ENCODE measurements at regions not wholly inside any gene's neighbourhood (a gene's known extent, or its start where the extent isn't known, plus 50 kb on each side); places are given as distances from the start of the nearest gene placed in this dataset.

DNA sequence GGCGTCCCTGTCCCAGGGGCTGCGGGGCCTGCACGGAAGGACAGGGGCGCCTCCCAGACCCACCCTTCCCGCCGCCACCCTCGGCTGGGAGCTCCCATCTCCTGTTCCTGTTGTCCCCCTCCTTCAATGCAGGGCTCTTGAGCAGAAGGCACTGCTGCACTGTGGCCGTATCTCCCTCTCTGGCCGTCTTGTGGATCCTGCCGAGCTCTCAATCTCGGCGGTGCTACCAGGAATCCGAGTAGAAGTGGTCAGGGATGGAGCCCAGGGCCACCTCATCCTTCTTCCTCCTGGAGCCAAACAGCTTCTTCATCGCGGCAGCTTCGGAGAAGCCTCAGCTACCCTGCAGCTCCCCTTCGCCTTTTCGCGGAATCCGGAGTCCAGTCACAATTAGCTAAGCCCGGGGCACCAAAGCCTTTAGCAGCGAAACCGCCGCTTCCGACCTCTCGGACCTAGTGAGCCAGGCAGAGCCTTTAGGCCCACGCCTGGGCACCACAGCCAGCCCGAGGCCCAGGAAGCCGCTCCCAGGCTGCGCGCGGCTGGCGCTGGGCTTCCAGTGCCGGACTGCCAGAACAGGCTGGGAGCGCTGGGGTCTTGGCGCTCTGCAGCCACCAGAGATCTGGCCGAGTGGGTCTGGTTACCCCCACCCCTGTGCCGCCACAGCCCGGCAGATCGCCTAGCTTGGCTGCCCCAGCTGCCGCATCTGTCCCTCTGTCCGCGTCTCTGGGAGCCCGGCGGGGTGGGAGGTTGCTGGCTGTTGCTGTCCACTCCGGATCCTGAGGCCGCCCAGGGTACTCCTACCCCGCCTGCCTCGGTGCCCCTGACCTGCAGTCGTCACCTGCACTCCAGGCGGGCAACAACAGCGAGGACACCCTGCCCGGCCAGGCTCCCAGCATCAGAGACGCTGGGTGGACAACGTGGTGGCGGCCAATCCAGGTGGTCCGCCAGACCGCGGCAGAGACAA lies 69.1 kb downstream of the ASCL4 start:
- no peak for TF ChIP-seq ZBTB7A (IDR thresholded peaks at IDR 0.05; ENCODE audit: low read depth)
- no peak for TF ChIP-seq TEAD4 (IDR thresholded peaks at IDR 0.05)
- TF ChIP-seq TAF1 (IDR thresholded peaks at IDR 0.05; ENCODE audit: low read depth) = no peak
- TF ChIP-seq USF1 (IDR thresholded peaks at IDR 0.05) = no peak
- no peak for TF ChIP-seq TCF12 (IDR thresholded peaks at IDR 0.05; ENCODE audit: low read depth)
- TF ChIP-seq RAD21 (IDR thresholded peaks at IDR 0.05; ENCODE audit: low read depth) = no peak
- no peak for TF ChIP-seq CEBPB (IDR thresholded peaks at IDR 0.05)
- TF ChIP-seq YY1 (IDR thresholded peaks at IDR 0.05; ENCODE audit: low read depth) = no peak
- no peak for TF ChIP-seq MAX (IDR thresholded peaks at IDR 0.05)
- TF ChIP-seq NFIC (IDR thresholded peaks at IDR 0.05) = no peak
- no peak for TF ChIP-seq EGR1 (IDR thresholded peaks at IDR 0.05)
- TF ChIP-seq, protein P1, sequence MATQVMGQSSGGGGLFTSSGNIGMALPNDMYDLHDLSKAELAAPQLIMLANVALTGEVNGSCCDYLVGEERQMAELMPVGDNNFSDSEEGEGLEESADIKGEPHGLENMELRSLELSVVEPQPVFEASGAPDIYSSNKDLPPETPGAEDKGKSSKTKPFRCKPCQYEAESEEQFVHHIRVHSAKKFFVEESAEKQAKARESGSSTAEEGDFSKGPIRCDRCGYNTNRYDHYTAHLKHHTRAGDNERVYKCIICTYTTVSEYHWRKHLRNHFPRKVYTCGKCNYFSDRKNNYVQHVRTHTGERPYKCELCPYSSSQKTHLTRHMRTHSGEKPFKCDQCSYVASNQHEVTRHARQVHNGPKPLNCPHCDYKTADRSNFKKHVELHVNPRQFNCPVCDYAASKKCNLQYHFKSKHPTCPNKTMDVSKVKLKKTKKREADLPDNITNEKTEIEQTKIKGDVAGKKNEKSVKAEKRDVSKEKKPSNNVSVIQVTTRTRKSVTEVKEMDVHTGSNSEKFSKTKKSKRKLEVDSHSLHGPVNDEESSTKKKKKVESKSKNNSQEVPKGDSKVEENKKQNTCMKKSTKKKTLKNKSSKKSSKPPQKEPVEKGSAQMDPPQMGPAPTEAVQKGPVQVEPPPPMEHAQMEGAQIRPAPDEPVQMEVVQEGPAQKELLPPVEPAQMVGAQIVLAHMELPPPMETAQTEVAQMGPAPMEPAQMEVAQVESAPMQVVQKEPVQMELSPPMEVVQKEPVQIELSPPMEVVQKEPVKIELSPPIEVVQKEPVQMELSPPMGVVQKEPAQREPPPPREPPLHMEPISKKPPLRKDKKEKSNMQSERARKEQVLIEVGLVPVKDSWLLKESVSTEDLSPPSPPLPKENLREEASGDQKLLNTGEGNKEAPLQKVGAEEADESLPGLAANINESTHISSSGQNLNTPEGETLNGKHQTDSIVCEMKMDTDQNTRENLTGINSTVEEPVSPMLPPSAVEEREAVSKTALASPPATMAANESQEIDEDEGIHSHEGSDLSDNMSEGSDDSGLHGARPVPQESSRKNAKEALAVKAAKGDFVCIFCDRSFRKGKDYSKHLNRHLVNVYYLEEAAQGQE (IDR thresholded peaks at IDR 0.05; ENCODE audit: low read depth) = no peak

GRCh38 chr12:107844312-107844921 lies 69.9 kb downstream of the ASCL4 start:
- TF ChIP-seq EGR1 (IDR thresholded peaks at IDR 0.05) = no peak
- no peak for TF ChIP-seq TEAD4 (IDR thresholded peaks at IDR 0.05)
- no peak for TF ChIP-seq TAF1 (IDR thresholded peaks at IDR 0.05; ENCODE audit: low read depth)
- no peak for TF ChIP-seq CEBPB (IDR thresholded peaks at IDR 0.05)

- TF ChIP-seq ZBTB7A (IDR thresholded peaks at IDR 0.05; ENCODE audit: low read depth) (no peak), TEAD4 (IDR thresholded peaks at IDR 0.05) (no peak), EP300 (IDR thresholded peaks at IDR 0.05; ENCODE audit: borderline replicate concordance) (no peak), USF1 (IDR thresholded peaks at IDR 0.05) (no peak), TAF1 (IDR thresholded peaks at IDR 0.05; ENCODE audit: low read depth) (no peak), NFIC (IDR thresholded peaks at IDR 0.05) (no peak), RAD21 (IDR thresholded peaks at IDR 0.05; ENCODE audit: low read depth) (no peak), CEBPB (IDR thresholded peaks at IDR 0.05) (no peak), FOXM1 (IDR thresholded peaks at IDR 0.05; ENCODE audit: borderline replicate concordance, low read depth) (no peak), YY1 (IDR thresholded peaks at IDR 0.05; ENCODE audit: low read depth) (no peak), EGR1 (IDR thresholded peaks at IDR 0.05) (no peak), MAX (IDR thresholded peaks at IDR 0.05) (no peak), CREB1 (IDR thresholded peaks at IDR 0.05; ENCODE audit: low read depth) (no peak), TCF12 (IDR thresholded peaks at IDR 0.05; ENCODE audit: low read depth) (no peak)
- TF ChIP-seq, protein P1 (IDR thresholded peaks at IDR 0.05; ENCODE audit: low read depth) = no peak
These were observed 70.9 kb downstream of the ASCL4 start for GRCh38 chr12:107845226-107845979.

DNA sequence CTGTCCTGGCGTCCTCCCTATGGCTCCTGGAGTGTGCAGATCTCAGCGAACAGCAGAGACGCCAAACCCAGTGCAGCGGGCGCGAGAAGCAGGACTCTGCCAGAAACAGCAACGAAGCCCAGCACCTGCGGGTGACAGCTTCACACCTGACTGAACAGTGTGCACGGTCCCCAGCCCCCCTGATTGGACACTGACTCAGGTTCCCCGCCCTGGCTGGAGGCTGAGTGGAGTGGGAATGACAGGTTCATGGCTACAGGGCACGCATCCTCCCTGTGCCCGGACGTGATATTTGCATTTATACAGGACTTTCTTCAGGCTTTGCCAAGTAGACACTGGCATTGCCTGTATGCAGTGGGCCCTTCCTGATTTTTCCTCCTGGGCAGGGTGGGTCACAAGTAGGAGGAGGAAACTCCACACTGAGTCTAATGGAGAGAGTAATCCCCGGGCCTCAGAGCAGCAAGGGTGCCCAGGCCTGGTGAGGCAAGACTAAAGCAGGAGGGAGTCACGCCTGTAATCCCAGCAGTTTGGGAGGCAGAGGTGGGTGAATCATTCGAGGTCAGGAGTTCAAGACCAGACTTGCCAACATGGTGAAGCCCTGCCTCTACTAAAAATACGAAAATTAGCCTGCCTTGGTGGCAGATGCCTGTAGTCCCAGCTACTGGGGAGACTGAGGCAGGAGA lies 71.6 kb downstream of the ASCL4 start:
- TF ChIP-seq MAX (IDR thresholded peaks at IDR 0.05) (no peak), FOXM1 (IDR thresholded peaks at IDR 0.05; ENCODE audit: borderline replicate concordance, low read depth) (no peak), TAF1 (IDR thresholded peaks at IDR 0.05; ENCODE audit: low read depth) (no peak), RAD21 (IDR thresholded peaks at IDR 0.05; ENCODE audit: low read depth) (no peak), EP300 (IDR thresholded peaks at IDR 0.05; ENCODE audit: borderline replicate concordance) (no peak), EGR1 (IDR thresholded peaks at IDR 0.05) (no peak), TCF12 (IDR thresholded peaks at IDR 0.05; ENCODE audit: low read depth) (no peak), TEAD4 (IDR thresholded peaks at IDR 0.05) (no peak), NFIC (IDR thresholded peaks at IDR 0.05) (no peak), YY1 (IDR thresholded peaks at IDR 0.05; ENCODE audit: low read depth) (no peak), CEBPB (IDR thresholded peaks at IDR 0.05) (no peak), USF1 (IDR thresholded peaks at IDR 0.05) (no peak), CREB1 (IDR thresholded peaks at IDR 0.05; ENCODE audit: low read depth) (no peak), ZBTB7A (IDR thresholded peaks at IDR 0.05; ENCODE audit: low read depth) (no peak)
- TF ChIP-seq, protein P1 (IDR thresholded peaks at IDR 0.05; ENCODE audit: low read depth) = no peak

Data from Ishikawa (cell line).